ENCODE measurements at regions not wholly inside any gene's neighbourhood (a gene's known extent, or its start where the extent isn't known, plus 50 kb on each side); places are given as distances from the start of the nearest gene placed in this dataset.

GRCh38 chr18:41395695-41396094 is 559.3 kb upstream of the PIK3C3 start:
- no peak overlapping the region for H3K9ac ChIP-seq (ENCODE audit: low read length)
- H4K20me1 ChIP-seq (ENCODE audit: low read depth, low read length), result no peaks in the 10 kb centered on the region
- no peaks in the 10 kb centered on the region for H3K9me3 ChIP-seq (ENCODE audit: insufficient read depth, low read length)
- TF ChIP-seq, protein P1, sequence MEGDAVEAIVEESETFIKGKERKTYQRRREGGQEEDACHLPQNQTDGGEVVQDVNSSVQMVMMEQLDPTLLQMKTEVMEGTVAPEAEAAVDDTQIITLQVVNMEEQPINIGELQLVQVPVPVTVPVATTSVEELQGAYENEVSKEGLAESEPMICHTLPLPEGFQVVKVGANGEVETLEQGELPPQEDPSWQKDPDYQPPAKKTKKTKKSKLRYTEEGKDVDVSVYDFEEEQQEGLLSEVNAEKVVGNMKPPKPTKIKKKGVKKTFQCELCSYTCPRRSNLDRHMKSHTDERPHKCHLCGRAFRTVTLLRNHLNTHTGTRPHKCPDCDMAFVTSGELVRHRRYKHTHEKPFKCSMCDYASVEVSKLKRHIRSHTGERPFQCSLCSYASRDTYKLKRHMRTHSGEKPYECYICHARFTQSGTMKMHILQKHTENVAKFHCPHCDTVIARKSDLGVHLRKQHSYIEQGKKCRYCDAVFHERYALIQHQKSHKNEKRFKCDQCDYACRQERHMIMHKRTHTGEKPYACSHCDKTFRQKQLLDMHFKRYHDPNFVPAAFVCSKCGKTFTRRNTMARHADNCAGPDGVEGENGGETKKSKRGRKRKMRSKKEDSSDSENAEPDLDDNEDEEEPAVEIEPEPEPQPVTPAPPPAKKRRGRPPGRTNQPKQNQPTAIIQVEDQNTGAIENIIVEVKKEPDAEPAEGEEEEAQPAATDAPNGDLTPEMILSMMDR (IDR thresholded peaks at IDR 0.05; ENCODE audit: insufficient read depth, low read length, poor library complexity, severe bottlenecking), result no peak
- TF ChIP-seq EZH2phosphoT487 (conservative IDR thresholded peaks at IDR 0.05; ENCODE audit: low read length), result no peak
- H3K4me3 ChIP-seq (ENCODE audit: insufficient read depth, low read length, poor library complexity, severe bottlenecking), result no peak overlapping the region
- no peak overlapping the region for H3K27ac ChIP-seq (ENCODE audit: low read depth, low read length)
- H3K4me2 ChIP-seq (ENCODE audit: low read depth, low read length, poor library complexity, severe bottlenecking), result no peak overlapping the region
- no peaks in the 10 kb centered on the region for H3F3A ChIP-seq (ENCODE audit: insufficient read depth)
- no peaks in the 10 kb centered on the region for H3K9me2 ChIP-seq (replicated peaks; ENCODE audit: insufficient read depth, low read length)
- no peaks in the 10 kb centered on the region for H3K79me2 ChIP-seq (ENCODE audit: insufficient read depth, low read length)
- H3K36me3 ChIP-seq (ENCODE audit: low read length), result no peaks in the 10 kb centered on the region
- H3K27me3 ChIP-seq (ENCODE audit: low read length), result no peaks in the 10 kb centered on the region
- H2AFZ ChIP-seq (ENCODE audit: low read depth, low read length, severe bottlenecking), result no peak overlapping the region

DNA sequence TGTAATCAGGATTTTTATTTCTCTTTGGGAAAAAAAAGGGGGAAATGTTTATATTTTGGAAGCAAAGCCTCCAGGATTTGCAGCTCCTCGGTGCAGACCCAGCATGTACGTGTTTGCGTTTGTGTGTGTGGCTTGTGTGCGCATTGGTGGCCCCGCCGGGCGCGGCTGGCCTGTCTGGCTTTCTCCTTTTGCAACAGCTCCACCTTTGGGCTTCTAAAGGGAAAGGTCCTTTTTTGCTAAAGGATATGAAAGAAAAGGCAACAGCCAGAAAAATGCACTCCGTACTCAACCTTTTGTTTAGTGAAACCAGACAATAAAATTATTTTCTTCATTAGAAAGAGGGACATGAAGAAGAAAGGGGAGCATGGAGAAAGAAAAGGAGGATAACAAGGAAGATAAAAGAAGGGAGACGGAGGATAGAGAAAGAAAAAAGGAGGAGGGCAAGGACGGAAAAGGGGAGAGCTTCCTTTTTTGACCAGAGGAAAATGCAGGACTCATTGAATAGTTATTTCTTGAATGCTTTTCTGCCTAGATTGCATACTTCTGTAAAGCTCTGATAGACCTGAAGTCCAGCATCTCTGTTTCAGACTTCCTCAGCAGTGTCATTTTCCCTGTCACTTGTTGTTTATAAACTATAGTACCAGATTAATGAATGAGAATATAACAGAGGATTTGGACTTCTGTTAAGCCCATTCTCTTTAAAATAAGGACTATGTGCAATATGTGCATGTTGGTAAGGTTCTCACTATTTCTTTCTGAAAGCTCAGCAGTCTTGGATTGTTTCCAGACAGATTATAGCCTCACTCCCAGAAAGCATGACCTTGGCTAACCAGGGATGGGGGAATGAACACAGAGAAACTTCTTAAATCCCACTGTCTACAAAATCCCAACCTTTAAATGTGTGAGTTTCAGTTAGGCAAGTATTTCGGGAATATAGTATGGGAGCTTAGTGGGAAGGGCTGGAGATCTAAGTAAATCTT is 563.1 kb upstream of the PIK3C3 start:
- Histone ChIP-seq H3K36me3 (ENCODE audit: low read length) (no peaks in the 10 kb centered on the region), H3K4me2 (ENCODE audit: low read depth, low read length, poor library complexity, severe bottlenecking) (no peak overlapping the region), H4K20me1 (ENCODE audit: low read depth, low read length) (no peaks in the 10 kb centered on the region), H3K79me2 (ENCODE audit: insufficient read depth, low read length) (no peaks in the 10 kb centered on the region), H3K27ac (ENCODE audit: low read depth, low read length) (peak overlapping the region; percentile 81), H3F3A (ENCODE audit: insufficient read depth) (no peaks in the 10 kb centered on the region), H2AFZ (ENCODE audit: low read depth, low read length, severe bottlenecking) (no peak overlapping the region), H3K27me3 (ENCODE audit: low read length) (no peaks in the 10 kb centered on the region), H3K9me3 (ENCODE audit: insufficient read depth, low read length) (no peaks in the 10 kb centered on the region), H3K4me3 (ENCODE audit: insufficient read depth, low read length, poor library complexity, severe bottlenecking) (no peak overlapping the region), H3K9ac (ENCODE audit: low read length) (no peak overlapping the region), H3K9me2 (replicated peaks; ENCODE audit: insufficient read depth, low read length) (no peaks in the 10 kb centered on the region)
- TF ChIP-seq EZH2phosphoT487 (conservative IDR thresholded peaks at IDR 0.05; ENCODE audit: low read length), result no peak
- TF ChIP-seq, protein P1 (IDR thresholded peaks at IDR 0.05; ENCODE audit: insufficient read depth, low read length, poor library complexity, severe bottlenecking), result peak; percentile 46

GRCh38 chr18:41390309-41390708 is 564.7 kb upstream of the PIK3C3 start:
- Histone ChIP-seq H4K20me1 (ENCODE audit: low read depth, low read length) (no peaks in the 10 kb centered on the region), H3K4me2 (ENCODE audit: low read depth, low read length, poor library complexity, severe bottlenecking) (peak overlapping the region; percentile 29), H3K36me3 (ENCODE audit: low read length) (no peaks in the 10 kb centered on the region), H3K27ac (ENCODE audit: low read depth, low read length) (peak overlapping the region; percentile 81), H3K9me3 (ENCODE audit: insufficient read depth, low read length) (no peaks in the 10 kb centered on the region), H3K9me2 (replicated peaks; ENCODE audit: insufficient read depth, low read length) (no peaks in the 10 kb centered on the region), H3K9ac (ENCODE audit: low read length) (no peak overlapping the region), H3F3A (ENCODE audit: insufficient read depth) (no peaks in the 10 kb centered on the region), H3K4me3 (ENCODE audit: insufficient read depth, low read length, poor library complexity, severe bottlenecking) (no peak overlapping the region), H2AFZ (ENCODE audit: low read depth, low read length, severe bottlenecking) (no peak overlapping the region), H3K27me3 (ENCODE audit: low read length) (no peaks in the 10 kb centered on the region), H3K79me2 (ENCODE audit: insufficient read depth, low read length) (no peaks in the 10 kb centered on the region)
- no peak for TF ChIP-seq EZH2phosphoT487 (conservative IDR thresholded peaks at IDR 0.05; ENCODE audit: low read length)
- TF ChIP-seq, protein P1 (IDR thresholded peaks at IDR 0.05; ENCODE audit: insufficient read depth, low read length, poor library complexity, severe bottlenecking), result no peak

Data from SU-DHL-6 (cell line).